GM18907 (cell line): ENCODE measurements at regions not wholly inside any gene's neighbourhood (a gene's known extent, or its start where the extent isn't known, plus 50 kb on each side); places are given as distances from the start of the nearest gene placed in this dataset.
"Not testable (repeated sequence)": the region's sequence is repeated elsewhere in the genome, so short reads cannot be mapped to it uniquely, and the experiment has no call there.

ENCODE experiments used
- ATAC-seq: cut with Tn5 transposase; IDR thresholded peaks from one replicate; pipeline ENCODE4 v1.9.1; 2021; ENCODE audit warnings: mild to moderate bottlenecking, moderate library complexity; ENCODE audit not compliant: unreplicated experiment

GRCh38 chr3:193800138-193801043 is 207.4 kb downstream of the OPA1 start:
- no peak for ATAC-seq

GRCh38 chr3:193801097-193801496 is 208.1 kb downstream of the OPA1 start:
- ATAC-seq: no peak

GRCh38 chr3:193803288-193803687 is 210.3 kb downstream of the OPA1 start:
- ATAC-seq: no peak

- ATAC-seq: no peak
Measured at GRCh38 chr3:193805448-193805847, 212.4 kb downstream of the OPA1 start.

- ATAC-seq: no peak
Measured at GRCh38 chr3:193808317-193808716, 215.3 kb downstream of the OPA1 start.

- ATAC-seq: no peak
Measured at GRCh38 chr3:193809106-193809505, 216.1 kb downstream of the OPA1 start.

GRCh38 chr3:193812078-193812725 is 219.2 kb downstream of the OPA1 start:
- ATAC-seq: no peak

- ATAC-seq: no peak
Measured at GRCh38 chr3:193812791-193813500, 219.9 kb downstream of the OPA1 start.

GRCh38 chr3:193813501-193813830 is 220.5 kb downstream of the OPA1 start:
- no peak for ATAC-seq

- ATAC-seq: no peak
Measured at GRCh38 chr3:193814166-193814892, 221.3 kb downstream of the OPA1 start.

GRCh38 chr3:193815246-193816027 is 222.4 kb downstream of the OPA1 start:
- ATAC-seq: no peak

- no peak for ATAC-seq
Measured at GRCh38 chr3:193816028-193816395, 223.0 kb downstream of the OPA1 start.

GRCh38 chr3:193816656-193817311 is 223.8 kb downstream of the OPA1 start:
- ATAC-seq: no peak

- ATAC-seq: no peak
Measured at GRCh38 chr3:193819117-193820010, 226.4 kb downstream of the OPA1 start.

GRCh38 chr3:193821151-193821668 is 228.2 kb downstream of the OPA1 start:
- no peak for ATAC-seq

GRCh38 chr3:193822492-193823212 is 229.6 kb downstream of the OPA1 start:
- no peak for ATAC-seq

- not testable (repeated sequence) for ATAC-seq
Measured at GRCh38 chr3:193823213-193823605, 230.2 kb downstream of the OPA1 start.

GRCh38 chr3:193824365-193824764 is 231.4 kb downstream of the OPA1 start:
- no peak for ATAC-seq
